ENCODE measurements at regions not wholly inside any gene's neighbourhood (a gene's known extent, or its start where the extent isn't known, plus 50 kb on each side); places are given as distances from the start of the nearest gene placed in this dataset.
"Not testable (repeated sequence)": the region's sequence is repeated elsewhere in the genome, so short reads cannot be mapped to it uniquely, and the experiment has no call there.

GRCh38 chr22:27245056-27245455, 556.5 kb downstream of the MN1 start:
- Histone ChIP-seq H3K4me3 (no peak overlapping the region), H3K27me3 (no peaks in the 10 kb centered on the region), H3K36me3 (no peaks in the 10 kb centered on the region), H3K9me3 (no peaks in the 10 kb centered on the region)
- peak; percentile 59 for DNase-seq

- Histone ChIP-seq H3K36me3 (no peaks in the 10 kb centered on the region), H3K27me3 (no peaks in the 10 kb centered on the region), H3K9me3 (peaks cover under 1% of the 10 kb centered on the region; the same call in 1 of the 2 replicates), H3K4me3 (no peak overlapping the region)
- DNase-seq = no peak
Observed at GRCh38 chr22:27246558-27246957, 555.0 kb downstream of the MN1 start.

GRCh38 chr22:27247701-27248434, 553.7 kb downstream of the MN1 start:
- DNase-seq = no peak
- no peak overlapping the region for H3K4me3 ChIP-seq
- H3K27me3 ChIP-seq = no peaks in the 10 kb centered on the region
- peaks cover 2% of the 10 kb centered on the region; the same call in 1 of the 2 replicates for H3K9me3 ChIP-seq
- H3K36me3 ChIP-seq = no peaks in the 10 kb centered on the region

- Histone ChIP-seq H3K27me3 (no peaks in the 10 kb centered on the region), H3K9me3 (peaks cover 8% of the 10 kb centered on the region), H3K36me3 (no peaks in the 10 kb centered on the region), H3K4me3 (no peak overlapping the region)
- DNase-seq = no peak
Observed at GRCh38 chr22:27250418-27250817, 551.1 kb downstream of the MN1 start.

GRCh38 chr22:27250886-27251285, 550.7 kb downstream of the MN1 start:
- H3K27me3 ChIP-seq = no peaks in the 10 kb centered on the region
- peaks cover 13% of the 10 kb centered on the region for H3K9me3 ChIP-seq
- H3K4me3 ChIP-seq = no peak overlapping the region
- no peaks in the 10 kb centered on the region for H3K36me3 ChIP-seq
- no peak for DNase-seq

- Histone ChIP-seq H3K4me3 (no peak overlapping the region), H3K9me3 (peaks cover 14% of the 10 kb centered on the region), H3K27me3 (no peaks in the 10 kb centered on the region), H3K36me3 (no peaks in the 10 kb centered on the region)
- DNase-seq = no peak
Observed at GRCh38 chr22:27251563-27251962, 550.0 kb downstream of the MN1 start.

GRCh38 chr22:27252282-27253049, 549.1 kb downstream of the MN1 start:
- peaks cover 14% of the 10 kb centered on the region for H3K9me3 ChIP-seq
- peak; percentile 90 for DNase-seq

GRCh38 chr22:27253108-27253902, 548.3 kb downstream of the MN1 start:
- Histone ChIP-seq H3K4me3 (no peak overlapping the region), H3K27me3 (no peaks in the 10 kb centered on the region), H3K9me3 (peaks cover 14% of the 10 kb centered on the region), H3K36me3 (no peaks in the 10 kb centered on the region)
- DNase-seq = no peak

More at GRCh38 chr22:27252282-27253049, 549.1 kb downstream of the MN1 start:
- no peaks in the 10 kb centered on the region for H3K36me3 ChIP-seq
- H3K4me3 ChIP-seq = no peak overlapping the region
- no peaks in the 10 kb centered on the region for H3K27me3 ChIP-seq

GRCh38 chr22:27254063-27254462, 547.5 kb downstream of the MN1 start:
- H3K27me3 ChIP-seq, DNase-seq, H3K36me3 ChIP-seq, H3K4me3 ChIP-seq: not testable (repeated sequence)
- H3K9me3 ChIP-seq = peaks cover 14% of the 10 kb centered on the region

- no peaks in the 10 kb centered on the region for H3K36me3 ChIP-seq
- DNase-seq = no peak
- H3K4me3 ChIP-seq = no peak overlapping the region
- peaks cover 14% of the 10 kb centered on the region for H3K9me3 ChIP-seq
- no peaks in the 10 kb centered on the region for H3K27me3 ChIP-seq
Observed at GRCh38 chr22:27255580-27255979, 546.0 kb downstream of the MN1 start.

GRCh38 chr22:27257987-27258386, 543.6 kb downstream of the MN1 start:
- H3K36me3 ChIP-seq = no peaks in the 10 kb centered on the region
- DNase-seq = no peak
- H3K4me3 ChIP-seq = no peak overlapping the region
- H3K27me3 ChIP-seq = no peaks in the 10 kb centered on the region
- H3K9me3 ChIP-seq = peaks cover 10% of the 10 kb centered on the region

- Histone ChIP-seq H3K27me3 (no peaks in the 10 kb centered on the region), H3K36me3 (no peaks in the 10 kb centered on the region), H3K4me3 (no peak overlapping the region), H3K9me3 (peaks cover 10% of the 10 kb centered on the region)
- DNase-seq = no peak
Observed at GRCh38 chr22:27258616-27259172, 542.9 kb downstream of the MN1 start.

- no peak for DNase-seq
- peaks cover 10% of the 10 kb centered on the region for H3K9me3 ChIP-seq
- no peaks in the 10 kb centered on the region for H3K27me3 ChIP-seq
- no peaks in the 10 kb centered on the region for H3K36me3 ChIP-seq
- no peak overlapping the region for H3K4me3 ChIP-seq
Observed at GRCh38 chr22:27259433-27259832, 542.1 kb downstream of the MN1 start.

GRCh38 chr22:27260087-27260698, 541.4 kb downstream of the MN1 start:
- no peaks in the 10 kb centered on the region for H3K27me3 ChIP-seq
- no peak for DNase-seq
- H3K9me3 ChIP-seq = peaks cover 8% of the 10 kb centered on the region
- no peak overlapping the region for H3K4me3 ChIP-seq
- H3K36me3 ChIP-seq = no peaks in the 10 kb centered on the region

GRCh38 chr22:27262361-27262760, 539.2 kb downstream of the MN1 start:
- Histone ChIP-seq H3K36me3 (no peaks in the 10 kb centered on the region), H3K27me3 (no peaks in the 10 kb centered on the region), H3K9me3 (no peaks in the 10 kb centered on the region), H3K4me3 (no peak overlapping the region)
- DNase-seq = no peak

- H3K27me3 ChIP-seq = no peaks in the 10 kb centered on the region
- DNase-seq = no peak
- H3K36me3 ChIP-seq = no peaks in the 10 kb centered on the region
- no peak overlapping the region for H3K4me3 ChIP-seq
- H3K9me3 ChIP-seq = no peaks in the 10 kb centered on the region
Observed at GRCh38 chr22:27264184-27264583, 537.4 kb downstream of the MN1 start.

Measured in MG63 (cell line).